AG10803 (cell line): ENCODE measurements at regions not wholly inside any gene's neighbourhood (a gene's known extent, or its start where the extent isn't known, plus 50 kb on each side); places are given as distances from the start of the nearest gene placed in this dataset.

Experiments
- DNase-seq: peaks from one replicate; pipeline ENCODE4 v3.0.0; 2010; ENCODE audit warnings: low read depth
- H3K4me3 ChIP-seq: 2 replicates; pipeline ENCODE4 v1.5.1; 2011; ENCODE audit warnings: mild to moderate bottlenecking, low read length, control low read depth
- CTCF ChIP-seq: conservative IDR thresholded peaks from 2 replicates; pipeline ENCODE4 v1.5.1; 2011; ENCODE audit warnings: mild to moderate bottlenecking, low read length, control low read depth, inconsistent platforms

GRCh38 chr1:238981317-238981933 is 404.9 kb upstream of the CHRM3 start:
- TF ChIP-seq CTCF = no peak
- DNase-seq = no peak
- H3K4me3 ChIP-seq = no peak overlapping the region

- no peak for DNase-seq
- H3K4me3 ChIP-seq = no peak overlapping the region
- TF ChIP-seq CTCF = no peak
Measured at GRCh38 chr1:238980053-238980452, 406.3 kb upstream of the CHRM3 start.

- no peak overlapping the region for H3K4me3 ChIP-seq
- TF ChIP-seq CTCF = no peak
- no peak for DNase-seq
Measured at GRCh38 chr1:238964631-238965030, 421.7 kb upstream of the CHRM3 start.

- TF ChIP-seq CTCF = no peak
- no peak overlapping the region for H3K4me3 ChIP-seq
- DNase-seq = no peak
Measured at GRCh38 chr1:238962941-238963340, 423.4 kb upstream of the CHRM3 start.

GRCh38 chr1:238961790-238962189 is 424.6 kb upstream of the CHRM3 start:
- TF ChIP-seq CTCF = no peak
- H3K4me3 ChIP-seq = no peak overlapping the region
- DNase-seq = no peak

GRCh38 chr1:238960071-238960470 is 426.3 kb upstream of the CHRM3 start:
- H3K4me3 ChIP-seq = no peak overlapping the region
- no peak for TF ChIP-seq CTCF
- peak; percentile 17 for DNase-seq

GRCh38 chr1:238955934-238956333 is 430.4 kb upstream of the CHRM3 start:
- no peak overlapping the region for H3K4me3 ChIP-seq
- no peak for DNase-seq
- no peak for TF ChIP-seq CTCF
